Body of pancreas (tissue), 4 donors: ENCODE measurements at regions not wholly inside any gene's neighbourhood (a gene's known extent, or its start where the extent isn't known, plus 50 kb on each side); places are given as distances from the start of the nearest gene placed in this dataset.
A peak's percentile ranks its signal among the peaks of the same experiment; 100 is the strongest.

Experiments used
- ATAC-seq: fragments of 150-250 bp; one replicate; pipeline ENCODE4 v1.9.1; 2016
- DNase-seq, 4 donors: peaks; one replicate each; pipeline ENCODE4 v3.0.0-alpha.2; 2019
- H3K27ac ChIP-seq, 4 donors: fragments of 200-600 bp; sonication (generic); 1 replicate in 3 of 4; 2 replicates in 1 of 4; pipeline versions ENCODE4 v1.5.1 to v1.6.1; 2016 to 2019; ENCODE audit warnings: mild to moderate bottlenecking in 1 of 4, mixed read lengths in 1 of 4, moderate library complexity in 1 of 4
- H3K27me3 ChIP-seq, 2 donors: fragments of 200-600 bp; sonication (generic); one replicate each; pipeline ENCODE4 v1.6.0; 2016; ENCODE audit warnings: mild to moderate bottlenecking in 1 of 2
- H3K36me3 ChIP-seq, 2 donors: fragments of 200-600 bp; sonication (generic); replicated peaks in 1 of 2; 2 replicates each; pipeline ENCODE4 v1.5.1; 2016; ENCODE audit warnings: low read depth in 2 of 2; ENCODE audit not compliant: insufficient read depth in 1 of 2
- H3K4me1 ChIP-seq: fragments of 200-600 bp; sonication (generic); one replicate; pipeline ENCODE4 v1.6.0; 2016
- H3K4me3 ChIP-seq, 2 donors: fragments of 200-600 bp; sonication (generic); 1 replicate in 1 of 2; 2 replicates in 1 of 2; pipeline ENCODE4 v1.5.1; 2016 to 2019
- H3K9me3 ChIP-seq, 3 donors: fragments of 200-600 bp; sonication (generic); 1 replicate in 2 of 3; 2 replicates in 1 of 3; pipeline ENCODE4 v1.5.1; 2016
- POLR2A ChIP-seq, 3 donors: fragments of 450-650 bp; IDR thresholded peaks; one replicate each; pipeline ENCODE4 v1.6.1; 2016; ENCODE audit warnings: antibody characterized with exemption in 3 of 3, mild to moderate bottlenecking in 2 of 3
- whole genome bisulfite sequencing, 2 donors: methylation state at CpG; one replicate each; pipeline ENCODE4 v1.1.5; 2017; 5-methylcytosine and 5-hydroxymethylcytosine counted together
- intact Hi-C: fragments of 100-400 bp; cut with DNase I; formaldehyde crosslinking; loops from one replicate; pipeline ENCODE4 v1.15.1; 2023
- TF ChIP-seq, protein P1 (sequence below), 7 experiments: fragments of 450-650 bp in 4 of 7; fragments of 200-600 bp in 3 of 7; sonication (generic) in 3 of 7; IDR thresholded peaks; one replicate each; pipeline ENCODE4 v1.5.1; 2016 to 2019; ENCODE audit warnings: antibody characterized with exemption in 7 of 7

- Histone ChIP-seq H3K4me1 (peaks cover under 1% of the 10 kb centered on the region), H3K27ac (no peak overlapping the region), H3K27me3 (no peaks in the 10 kb centered on the region), H3K9me3 (no peaks in the 10 kb centered on the region), H3K36me3 (no peaks in the 10 kb centered on the region), H3K4me3 (no peak overlapping the region)
- no peak for DNase-seq
- TF ChIP-seq, protein P1, sequence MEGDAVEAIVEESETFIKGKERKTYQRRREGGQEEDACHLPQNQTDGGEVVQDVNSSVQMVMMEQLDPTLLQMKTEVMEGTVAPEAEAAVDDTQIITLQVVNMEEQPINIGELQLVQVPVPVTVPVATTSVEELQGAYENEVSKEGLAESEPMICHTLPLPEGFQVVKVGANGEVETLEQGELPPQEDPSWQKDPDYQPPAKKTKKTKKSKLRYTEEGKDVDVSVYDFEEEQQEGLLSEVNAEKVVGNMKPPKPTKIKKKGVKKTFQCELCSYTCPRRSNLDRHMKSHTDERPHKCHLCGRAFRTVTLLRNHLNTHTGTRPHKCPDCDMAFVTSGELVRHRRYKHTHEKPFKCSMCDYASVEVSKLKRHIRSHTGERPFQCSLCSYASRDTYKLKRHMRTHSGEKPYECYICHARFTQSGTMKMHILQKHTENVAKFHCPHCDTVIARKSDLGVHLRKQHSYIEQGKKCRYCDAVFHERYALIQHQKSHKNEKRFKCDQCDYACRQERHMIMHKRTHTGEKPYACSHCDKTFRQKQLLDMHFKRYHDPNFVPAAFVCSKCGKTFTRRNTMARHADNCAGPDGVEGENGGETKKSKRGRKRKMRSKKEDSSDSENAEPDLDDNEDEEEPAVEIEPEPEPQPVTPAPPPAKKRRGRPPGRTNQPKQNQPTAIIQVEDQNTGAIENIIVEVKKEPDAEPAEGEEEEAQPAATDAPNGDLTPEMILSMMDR (IDR thresholded peaks at IDR 0.05): no peak
- no peak for TF ChIP-seq POLR2A (IDR thresholded peaks at IDR 0.05)
- intact Hi-C loops: no loop called here
- ATAC-seq: no peak
- 88 to 89% methylated on average over 6 of the region's 6 CpGs for WGBS, 2 donors
Measured at GRCh38 chr6:11324453-11325015, 92.1 kb upstream of the NEDD9 start.

DNA sequence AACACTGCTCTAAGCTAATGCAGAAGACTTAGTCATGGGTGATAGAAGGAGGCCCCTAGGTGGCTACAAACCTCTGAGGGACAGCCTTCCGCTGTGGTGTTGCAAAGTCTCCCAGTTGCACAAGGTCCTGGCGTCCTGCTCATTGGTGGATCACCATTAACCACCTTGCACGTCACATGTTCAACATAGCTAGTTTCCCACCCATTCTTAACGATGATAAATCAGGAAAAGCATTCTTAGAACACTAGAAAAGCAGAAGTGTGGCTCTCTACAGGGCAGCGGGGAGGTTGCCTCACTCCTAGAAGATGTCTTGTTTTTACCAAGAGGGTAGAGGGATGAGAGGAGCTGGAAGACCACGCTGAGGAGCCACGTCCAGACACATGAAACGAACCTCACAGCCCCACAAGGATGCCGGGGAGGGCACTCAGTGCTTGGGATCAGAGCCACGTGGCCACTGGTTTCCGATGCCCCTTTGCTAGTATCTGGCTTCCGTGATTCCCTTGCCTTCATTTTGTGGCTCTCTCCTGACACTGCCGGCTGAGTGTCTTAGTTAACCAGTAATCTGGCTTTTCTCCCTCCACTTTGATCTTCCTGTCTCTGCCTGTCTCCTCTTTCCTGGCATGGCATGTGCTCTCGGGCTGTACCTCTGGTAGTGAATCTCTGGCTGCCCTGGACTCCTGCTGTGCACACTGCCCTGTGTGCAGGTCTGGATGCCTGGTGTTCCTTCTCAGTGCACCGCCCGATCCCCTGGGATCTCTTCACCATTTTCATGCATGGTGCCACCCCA lies 91.4 kb upstream of the NEDD9 start:
- TF ChIP-seq, protein P1 (IDR thresholded peaks at IDR 0.05): peak in 1 of 7 experiments; percentile 13
- TF ChIP-seq POLR2A (IDR thresholded peaks at IDR 0.05): peak in 1 of 3 donors; percentile 10
- intact Hi-C loops: no loop called here
- no peak overlapping the region for H3K4me3 ChIP-seq
- no peaks in the 10 kb centered on the region for H3K9me3 ChIP-seq
- no peaks in the 10 kb centered on the region for H3K4me1 ChIP-seq
- no peaks in the 10 kb centered on the region for H3K27me3 ChIP-seq
- ATAC-seq: peak; percentile 21
- DNase-seq: peak in 2 of 4 donors; percentile 12 to 76
- no peak overlapping the region for H3K27ac ChIP-seq
- H3K36me3 ChIP-seq: no peaks in the 10 kb centered on the region
- 81 to 83% methylated on average over 14 to 16 of the region's 16 CpGs for WGBS, 2 donors

DNA sequence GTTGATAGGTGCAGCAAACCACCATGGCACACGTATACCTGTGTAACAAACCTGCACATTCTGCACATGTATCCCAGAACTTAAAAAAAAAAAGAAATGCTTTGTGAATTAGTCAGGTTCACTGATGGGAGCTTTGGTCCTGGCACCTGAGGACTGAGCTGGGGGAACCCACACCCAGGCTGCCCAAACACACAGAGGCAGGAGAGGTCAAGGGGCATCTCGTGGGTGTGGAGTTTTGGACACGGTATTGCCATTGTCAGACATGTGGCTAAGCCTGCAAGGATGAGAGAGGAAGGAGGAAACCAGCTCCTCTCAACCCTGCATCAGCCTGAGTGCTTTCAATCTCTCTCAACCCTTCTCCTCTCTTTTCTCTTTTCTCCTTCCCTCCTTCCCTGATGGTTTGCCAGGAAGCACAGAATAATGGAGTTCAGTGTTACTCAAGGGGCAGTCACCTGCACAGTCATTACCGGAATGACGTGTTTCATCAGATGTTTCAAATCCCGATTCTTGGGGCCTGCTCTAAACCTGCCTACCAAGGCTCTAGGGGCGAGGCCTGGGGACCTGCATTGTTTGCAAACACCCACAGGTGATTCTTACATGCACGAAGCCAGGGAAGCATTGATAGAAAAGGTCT lies 89.9 kb upstream of the NEDD9 start:
- intact Hi-C loops: no loop called here
- Histone ChIP-seq H3K36me3 (no peaks in the 10 kb centered on the region), H3K4me1 (no peaks in the 10 kb centered on the region), H3K27me3 (no peaks in the 10 kb centered on the region), H3K4me3 (no peak overlapping the region), H3K27ac (no peak overlapping the region), H3K9me3 (no peaks in the 10 kb centered on the region)
- no peak for TF ChIP-seq POLR2A (IDR thresholded peaks at IDR 0.05)
- TF ChIP-seq, protein P1 (IDR thresholded peaks at IDR 0.05): no peak
- DNase-seq: no peak
- 71 to 77% methylated on average over 8 of the region's 8 CpGs for WGBS, 2 donors
- ATAC-seq: no peak

- Histone ChIP-seq H3K27me3 (no peaks in the 10 kb centered on the region), H3K4me1 (no peaks in the 10 kb centered on the region), H3K27ac (no peak overlapping the region), H3K36me3 (no peaks in the 10 kb centered on the region), H3K9me3 (no peaks in the 10 kb centered on the region), H3K4me3 (no peak overlapping the region)
- 71 to 78% methylated on average over 9 of the region's 9 CpGs for WGBS, 2 donors
- intact Hi-C loops: no loop called here
- DNase-seq (no peak), ATAC-seq (no peak)
- no peak for TF ChIP-seq POLR2A (IDR thresholded peaks at IDR 0.05)
- TF ChIP-seq, protein P1 (IDR thresholded peaks at IDR 0.05): no peak
Measured at GRCh38 chr6:11320914-11321597, 88.6 kb upstream of the NEDD9 start.
